D341Med (cell line): ENCODE measurements at regions not wholly inside any gene's neighbourhood (a gene's known extent, or its start where the extent isn't known, plus 50 kb on each side); places are given as distances from the start of the nearest gene placed in this dataset.

ENCODE experiments used
- DNase-seq: peaks from one replicate; pipeline ENCODE4 v3.0.0; 2012; ENCODE audit warnings: low spot score

GRCh38 chr10:129021594-129022304 is 445.3 kb upstream of the MGMT start:
- DNase-seq: no peak

- DNase-seq: no peak
Measured at GRCh38 chr10:129023082-129023481, 444.0 kb upstream of the MGMT start.

- DNase-seq: no peak
Measured at GRCh38 chr10:129024046-129024445, 443.0 kb upstream of the MGMT start.

- DNase-seq: no peak
Measured at GRCh38 chr10:129025787-129026186, 441.3 kb upstream of the MGMT start.

- no peak for DNase-seq
Measured at GRCh38 chr10:129027906-129028305, 439.1 kb upstream of the MGMT start.

GRCh38 chr10:129028451-129028850 is 438.6 kb upstream of the MGMT start:
- DNase-seq: no peak

- DNase-seq: no peak
Measured at GRCh38 chr10:129029051-129029450, 438.0 kb upstream of the MGMT start.

GRCh38 chr10:129029851-129030602 is 437.0 kb upstream of the MGMT start:
- DNase-seq: no peak

GRCh38 chr10:129030603-129030895 is 436.5 kb upstream of the MGMT start:
- no peak for DNase-seq

GRCh38 chr10:129030996-129031843 is 435.8 kb upstream of the MGMT start:
- DNase-seq: peak; percentile 79

GRCh38 chr10:129031844-129032150 is 435.2 kb upstream of the MGMT start:
- DNase-seq: no peak

GRCh38 chr10:129032372-129033313 is 434.4 kb upstream of the MGMT start:
- DNase-seq: no peak

- DNase-seq: no peak
Measured at GRCh38 chr10:129033340-129033739, 433.7 kb upstream of the MGMT start.

GRCh38 chr10:129033790-129034272 is 433.2 kb upstream of the MGMT start:
- no peak for DNase-seq

- DNase-seq: no peak
Measured at GRCh38 chr10:129035052-129035827, 431.8 kb upstream of the MGMT start.

GRCh38 chr10:129038522-129038921 is 428.5 kb upstream of the MGMT start:
- no peak for DNase-seq

- DNase-seq: no peak
Measured at GRCh38 chr10:129039406-129040370, 427.4 kb upstream of the MGMT start.

- DNase-seq: no peak
Measured at GRCh38 chr10:129040377-129040776, 426.7 kb upstream of the MGMT start.

- no peak for DNase-seq
Measured at GRCh38 chr10:129041916-129042315, 425.1 kb upstream of the MGMT start.
